WTC11 (cell line): ENCODE measurements at regions not wholly inside any gene's neighbourhood (a gene's known extent, or its start where the extent isn't known, plus 50 kb on each side); places are given as distances from the start of the nearest gene placed in this dataset.

Experiments
- ATAC-seq: fragments of 200-7000 bp; cut with Tn5 transposase; 2 replicates; pipeline ENCODE4 v1.10.0; 2021; ENCODE audit warnings: mild to moderate bottlenecking, moderate library complexity
- CTCF ChIA-PET: fragments of 300-600 bp; sonication (Branson Sonifier 250); formaldehyde crosslinking; loops from one replicate; lab custom pipeline; 2021; ENCODE audit warnings: antibody characterized with exemption; lab: Charles Lee
- POLR2A ChIA-PET: fragments of 350-600 bp; sonication (Branson Sonifier 250); formaldehyde crosslinking; loops from one replicate; lab custom pipeline; 2021; ENCODE audit warnings: antibody characterized with exemption; lab: Charles Lee
- DNase-seq: peaks from one replicate; pipeline ENCODE4 v3.0.0; 2021; ENCODE audit warnings: low spot score
- H3K27ac Mint-ChIP-seq: 2 replicates; pipeline ENCODE4 v1.8.0; 2021; ENCODE audit warnings: mixed read lengths
- H3K27me3 Mint-ChIP-seq: 2 replicates; pipeline ENCODE4 v1.8.0; 2021; ENCODE audit warnings: low read depth, mild to moderate bottlenecking, moderate library complexity, mixed read lengths
- H3K36me3 Mint-ChIP-seq: 2 replicates; pipeline ENCODE4 v1.8.0; 2021; ENCODE audit warnings: mixed read lengths
- H3K4me1 Mint-ChIP-seq: 2 replicates; pipeline ENCODE4 v1.8.0; 2022; ENCODE audit warnings: mixed read lengths
- H3K4me3 Mint-ChIP-seq: 2 replicates; pipeline ENCODE4 v1.8.0; 2021; ENCODE audit warnings: mild to moderate bottlenecking, moderate library complexity, mixed read lengths
- H3K9me3 Mint-ChIP-seq: 2 replicates; pipeline ENCODE4 v1.8.0; 2021; ENCODE audit warnings: mixed read lengths
- ATF1 ChIP-seq: sonication (generic); formaldehyde crosslinking; IDR thresholded peaks from 2 replicates; pipeline ENCODE4 v1.8.1; 2023; ENCODE audit warnings: mild to moderate bottlenecking, moderate library complexity, missing genetic modification reagents
- ELF4 ChIP-seq: sonication (generic); formaldehyde crosslinking; IDR thresholded peaks from 2 replicates; pipeline ENCODE4 v1.8.1; 2022; ENCODE audit warnings: low read depth, mild to moderate bottlenecking, moderate library complexity, missing genetic modification reagents
- EMX1 ChIP-seq: fragments of 250-450 bp; sonication (Bioruptor Pico); IDR thresholded peaks from 2 replicates; pipeline ENCODE4 v1.8.0; 2021; ENCODE audit warnings: mild to moderate bottlenecking
- FOXJ3 ChIP-seq: sonication (generic); formaldehyde crosslinking; IDR thresholded peaks from 2 replicates; pipeline ENCODE4 v1.9.0; 2021; ENCODE audit warnings: missing genetic modification reagents, mild to moderate bottlenecking, borderline replicate concordance
- FOXK1 ChIP-seq: sonication (generic); formaldehyde crosslinking; IDR thresholded peaks from 2 replicates; pipeline ENCODE4 v1.8.0; 2022; ENCODE audit warnings: mild to moderate bottlenecking, moderate library complexity, missing genetic modification reagents
- GRHL2 ChIP-seq: fragments of 250-450 bp; sonication (Bioruptor Pico); IDR thresholded peaks from 2 replicates; pipeline ENCODE4 v1.8.0; 2022; ENCODE audit warnings: mild to moderate bottlenecking, moderate library complexity; ENCODE audit not compliant: insufficient replicate concordance, severe bottlenecking
- JUN ChIP-seq: sonication (generic); formaldehyde crosslinking; IDR thresholded peaks from 2 replicates; pipeline ENCODE4 v1.8.0; 2023; ENCODE audit warnings: mild to moderate bottlenecking, missing genetic modification reagents
- NFE2L1 ChIP-seq: sonication (generic); formaldehyde crosslinking; IDR thresholded peaks from 2 replicates; pipeline ENCODE4 v1.8.1; 2023; ENCODE audit warnings: missing genetic modification reagents
- NR3C1 ChIP-seq: sonication (generic); formaldehyde crosslinking; conservative IDR thresholded peaks from 2 replicates; pipeline ENCODE4 v1.8.1; 2023; ENCODE audit warnings: low read depth, mild to moderate bottlenecking, missing genetic modification reagents
- TEAD4 ChIP-seq: sonication (generic); formaldehyde crosslinking; IDR thresholded peaks from 2 replicates; pipeline ENCODE4 v1.8.0; 2022; ENCODE audit warnings: mild to moderate bottlenecking, missing genetic modification reagents
- TP53 ChIP-seq: sonication (generic); formaldehyde crosslinking; IDR thresholded peaks from 2 replicates; pipeline ENCODE4 v1.8.1; 2023; ENCODE audit warnings: mild to moderate bottlenecking, missing genetic modification reagents
- ZNF121 ChIP-seq: sonication (generic); formaldehyde crosslinking; IDR thresholded peaks from 2 replicates; pipeline ENCODE4 v1.8.0; 2023; ENCODE audit warnings: missing genetic modification reagents
- ZNF138 ChIP-seq: sonication (generic); formaldehyde crosslinking; conservative IDR thresholded peaks from 2 replicates; pipeline ENCODE4 v1.8.1; 2022; ENCODE audit warnings: mild to moderate bottlenecking, moderate library complexity, missing genetic modification reagents
- ZNF263 ChIP-seq: sonication (generic); formaldehyde crosslinking; IDR thresholded peaks from 2 replicates; pipeline ENCODE4 v1.8.1; 2022; ENCODE audit warnings: low read depth, mild to moderate bottlenecking, moderate library complexity, missing genetic modification reagents
- TF ChIP-seq, protein P1 (sequence below): fragments of 250-450 bp; sonication (Bioruptor Pico); IDR thresholded peaks from 2 replicates; pipeline ENCODE4 v1.9.0; 2021; ENCODE audit warnings: mild to moderate bottlenecking
- TF ChIP-seq, protein P2 (sequence below): sonication (generic); formaldehyde crosslinking; IDR thresholded peaks from 2 replicates; pipeline ENCODE4 v1.8.1; 2022; ENCODE audit warnings: mild to moderate bottlenecking, moderate library complexity, missing genetic modification reagents
- TF ChIP-seq, protein P3 (sequence below): fragments of 250-450 bp; sonication (Bioruptor Pico); conservative IDR thresholded peaks from 2 replicates; pipeline ENCODE4 v1.9.0; 2021; ENCODE audit warnings: mild to moderate bottlenecking
- TF ChIP-seq, protein P4 (sequence below): sonication (generic); formaldehyde crosslinking; IDR thresholded peaks from 2 replicates; pipeline ENCODE4 v1.8.1; 2022; ENCODE audit warnings: missing genetic modification reagents, borderline replicate concordance
- TF ChIP-seq, protein P5 (sequence below): sonication (generic); formaldehyde crosslinking; IDR thresholded peaks from 2 replicates; pipeline ENCODE4 v1.8.1; 2023; ENCODE audit warnings: mild to moderate bottlenecking, moderate library complexity, missing genetic modification reagents
- TF ChIP-seq, protein P6 (sequence below): sonication (generic); formaldehyde crosslinking; IDR thresholded peaks from 2 replicates; pipeline ENCODE4 v1.8.0; 2023; ENCODE audit warnings: mild to moderate bottlenecking, missing genetic modification reagents
- TF ChIP-seq, protein P7 (sequence below): sonication (generic); formaldehyde crosslinking; IDR thresholded peaks from 2 replicates; pipeline ENCODE4 v1.8.0; 2022; ENCODE audit warnings: mild to moderate bottlenecking, missing genetic modification reagents
- TF ChIP-seq, protein P8 (sequence below): sonication (generic); formaldehyde crosslinking; IDR thresholded peaks from 2 replicates; pipeline ENCODE4 v1.8.1; 2023; ENCODE audit warnings: mild to moderate bottlenecking, missing genetic modification reagents

DNA sequence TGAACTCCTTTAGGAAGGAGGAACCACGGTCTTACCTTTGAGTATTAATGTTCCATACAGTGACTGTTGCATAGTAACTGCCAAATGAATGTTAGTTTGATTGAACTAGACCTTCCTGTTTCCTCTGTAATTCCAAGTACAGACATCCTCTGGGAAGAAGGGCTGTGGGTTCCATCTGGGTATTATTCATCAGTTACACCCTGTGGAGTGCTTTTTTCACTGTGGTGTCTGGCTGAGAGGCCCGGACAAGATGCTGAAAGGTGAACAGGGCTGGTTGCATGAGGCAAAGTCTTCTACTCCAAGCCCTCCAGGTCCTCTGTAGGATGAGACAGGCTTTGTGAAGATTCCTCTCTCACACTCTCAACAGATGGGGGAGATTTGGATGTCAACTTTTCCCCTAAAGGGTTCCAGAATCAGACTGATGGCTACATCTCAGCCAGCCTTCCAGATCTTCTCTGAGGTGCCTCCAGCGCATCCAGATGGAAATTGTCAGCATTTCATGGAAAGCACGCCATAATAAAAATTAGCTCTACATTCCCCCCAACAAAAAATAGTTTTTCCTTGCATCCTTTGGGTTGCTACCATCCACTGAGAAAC lies 230.9 kb downstream of the GAS1 start (continued):
- TF ChIP-seq, protein P1, sequence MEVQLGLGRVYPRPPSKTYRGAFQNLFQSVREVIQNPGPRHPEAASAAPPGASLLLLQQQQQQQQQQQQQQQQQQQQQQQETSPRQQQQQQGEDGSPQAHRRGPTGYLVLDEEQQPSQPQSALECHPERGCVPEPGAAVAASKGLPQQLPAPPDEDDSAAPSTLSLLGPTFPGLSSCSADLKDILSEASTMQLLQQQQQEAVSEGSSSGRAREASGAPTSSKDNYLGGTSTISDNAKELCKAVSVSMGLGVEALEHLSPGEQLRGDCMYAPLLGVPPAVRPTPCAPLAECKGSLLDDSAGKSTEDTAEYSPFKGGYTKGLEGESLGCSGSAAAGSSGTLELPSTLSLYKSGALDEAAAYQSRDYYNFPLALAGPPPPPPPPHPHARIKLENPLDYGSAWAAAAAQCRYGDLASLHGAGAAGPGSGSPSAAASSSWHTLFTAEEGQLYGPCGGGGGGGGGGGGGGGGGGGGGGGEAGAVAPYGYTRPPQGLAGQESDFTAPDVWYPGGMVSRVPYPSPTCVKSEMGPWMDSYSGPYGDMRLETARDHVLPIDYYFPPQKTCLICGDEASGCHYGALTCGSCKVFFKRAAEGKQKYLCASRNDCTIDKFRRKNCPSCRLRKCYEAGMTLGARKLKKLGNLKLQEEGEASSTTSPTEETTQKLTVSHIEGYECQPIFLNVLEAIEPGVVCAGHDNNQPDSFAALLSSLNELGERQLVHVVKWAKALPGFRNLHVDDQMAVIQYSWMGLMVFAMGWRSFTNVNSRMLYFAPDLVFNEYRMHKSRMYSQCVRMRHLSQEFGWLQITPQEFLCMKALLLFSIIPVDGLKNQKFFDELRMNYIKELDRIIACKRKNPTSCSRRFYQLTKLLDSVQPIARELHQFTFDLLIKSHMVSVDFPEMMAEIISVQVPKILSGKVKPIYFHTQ (CRISPR knock-in tag) = no peak
- TF ChIP-seq TEAD4 (CRISPR knock-in tag) (no peak), NR3C1 (no peak), FOXJ3 (CRISPR knock-in tag) (no peak), JUN (CRISPR knock-in tag) (no peak), EMX1 (CRISPR knock-in tag) (no peak), ZNF263 (CRISPR knock-in tag) (no peak), ZNF138 (CRISPR knock-in tag) (no peak), FOXK1 (CRISPR knock-in tag) (no peak), ZNF121 (CRISPR knock-in tag) (no peak)
- TF ChIP-seq, protein P2, sequence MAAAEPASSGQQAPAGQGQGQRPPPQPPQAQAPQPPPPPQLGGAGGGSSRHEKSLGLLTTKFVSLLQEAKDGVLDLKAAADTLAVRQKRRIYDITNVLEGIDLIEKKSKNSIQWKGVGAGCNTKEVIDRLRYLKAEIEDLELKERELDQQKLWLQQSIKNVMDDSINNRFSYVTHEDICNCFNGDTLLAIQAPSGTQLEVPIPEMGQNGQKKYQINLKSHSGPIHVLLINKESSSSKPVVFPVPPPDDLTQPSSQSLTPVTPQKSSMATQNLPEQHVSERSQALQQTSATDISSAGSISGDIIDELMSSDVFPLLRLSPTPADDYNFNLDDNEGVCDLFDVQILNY (CRISPR knock-in tag) = no peak
- TF ChIP-seq, protein P3, sequence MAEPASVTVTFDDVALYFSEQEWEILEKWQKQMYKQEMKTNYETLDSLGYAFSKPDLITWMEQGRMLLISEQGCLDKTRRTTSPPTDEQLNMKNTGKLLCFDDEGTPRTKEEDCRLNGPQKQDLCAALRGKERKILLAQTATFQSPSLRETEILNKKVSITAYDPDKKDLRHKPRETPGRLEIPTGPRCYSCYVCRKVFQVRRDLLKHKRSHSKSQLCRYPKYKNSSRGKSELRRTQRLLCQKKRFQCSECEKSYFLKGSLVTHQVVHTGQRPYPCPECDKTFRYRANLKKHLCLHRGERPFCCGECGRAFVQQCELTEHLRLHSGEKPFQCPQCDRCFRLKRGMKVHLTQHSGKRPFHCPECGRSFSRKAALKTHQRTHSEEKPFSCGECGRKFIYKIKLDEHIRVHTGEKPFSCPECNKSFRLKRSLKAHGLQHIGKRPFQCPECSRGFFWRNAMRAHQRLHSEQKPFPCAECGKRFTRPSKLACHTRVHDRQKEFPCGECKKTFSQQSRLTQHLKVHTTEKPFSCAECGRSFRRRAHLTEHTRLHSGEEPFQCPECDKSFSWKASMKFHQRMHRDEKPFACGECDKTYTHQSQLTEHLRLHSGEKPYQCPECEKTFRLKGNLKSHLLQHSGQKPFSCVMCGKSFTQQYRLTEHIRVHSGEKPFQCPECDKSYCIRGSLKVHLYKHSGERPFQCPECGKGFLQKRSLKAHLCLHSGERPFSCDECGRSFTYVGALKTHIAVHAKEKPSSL (CRISPR knock-in tag) = no peak
- TF ChIP-seq, protein P4, sequence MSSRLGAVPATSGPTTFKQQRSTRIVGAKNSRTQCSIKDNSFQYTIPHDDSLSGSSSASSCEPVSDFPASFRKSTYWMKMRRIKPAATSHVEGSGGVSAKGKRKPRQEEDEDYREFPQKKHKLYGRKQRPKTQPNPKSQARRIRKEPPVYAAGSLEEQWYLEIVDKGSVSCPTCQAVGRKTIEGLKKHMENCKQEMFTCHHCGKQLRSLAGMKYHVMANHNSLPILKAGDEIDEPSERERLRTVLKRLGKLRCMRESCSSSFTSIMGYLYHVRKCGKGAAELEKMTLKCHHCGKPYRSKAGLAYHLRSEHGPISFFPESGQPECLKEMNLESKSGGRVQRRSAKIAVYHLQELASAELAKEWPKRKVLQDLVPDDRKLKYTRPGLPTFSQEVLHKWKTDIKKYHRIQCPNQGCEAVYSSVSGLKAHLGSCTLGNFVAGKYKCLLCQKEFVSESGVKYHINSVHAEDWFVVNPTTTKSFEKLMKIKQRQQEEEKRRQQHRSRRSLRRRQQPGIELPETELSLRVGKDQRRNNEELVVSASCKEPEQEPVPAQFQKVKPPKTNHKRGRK (CRISPR knock-in tag) = no peak

DNA sequence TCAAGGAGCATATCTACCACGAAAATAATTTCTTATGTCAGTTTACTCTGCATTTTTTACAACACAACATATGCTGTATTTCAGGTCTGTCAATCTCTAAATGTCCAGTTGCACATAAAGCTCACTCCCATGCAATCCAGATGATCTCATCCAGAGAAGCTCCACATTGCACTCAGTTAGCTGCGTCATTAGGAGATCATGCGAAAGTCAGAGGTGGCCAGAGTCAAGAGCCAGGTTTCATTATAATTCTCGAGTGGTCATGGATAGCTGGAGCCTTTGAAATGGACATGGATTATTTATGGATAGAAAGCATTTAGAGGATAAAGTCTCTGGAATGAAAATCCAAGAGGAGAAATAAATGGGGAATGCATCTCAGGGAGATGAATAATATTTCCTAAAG lies 232.3 kb downstream of the GAS1 start:
- Mint-ChIP-seq H3K4me1 (no peaks in the 10 kb centered on the region), H3K27ac (no peak overlapping the region), H3K9me3 (peaks cover 8% of the 10 kb centered on the region), H3K4me3 (no peak overlapping the region), H3K27me3 (no peaks in the 10 kb centered on the region), H3K36me3 (no peaks in the 10 kb centered on the region)
- CTCF ChIA-PET = no interaction called here
- ATAC-seq = no peak
- POLR2A ChIA-PET = no interaction called here
- DNase-seq = no peak
- TF ChIP-seq, protein P5, sequence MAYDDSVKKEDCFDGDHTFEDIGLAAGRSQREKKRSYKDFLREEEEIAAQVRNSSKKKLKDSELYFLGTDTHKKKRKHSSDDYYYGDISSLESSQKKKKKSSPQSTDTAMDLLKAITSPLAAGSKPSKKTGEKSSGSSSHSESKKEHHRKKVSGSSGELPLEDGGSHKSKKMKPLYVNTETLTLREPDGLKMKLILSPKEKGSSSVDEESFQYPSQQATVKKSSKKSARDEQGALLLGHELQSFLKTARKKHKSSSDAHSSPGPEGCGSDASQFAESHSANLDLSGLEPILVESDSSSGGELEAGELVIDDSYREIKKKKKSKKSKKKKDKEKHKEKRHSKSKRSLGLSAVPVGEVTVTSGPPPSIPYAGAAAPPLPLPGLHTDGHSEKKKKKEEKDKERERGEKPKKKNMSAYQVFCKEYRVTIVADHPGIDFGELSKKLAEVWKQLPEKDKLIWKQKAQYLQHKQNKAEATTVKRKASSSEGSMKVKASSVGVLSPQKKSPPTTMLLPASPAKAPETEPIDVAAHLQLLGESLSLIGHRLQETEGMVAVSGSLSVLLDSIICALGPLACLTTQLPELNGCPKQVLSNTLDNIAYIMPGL (CRISPR knock-in tag) = no peak
- TF ChIP-seq TP53 (CRISPR knock-in tag) (no peak), NR3C1 (no peak), ELF4 (CRISPR knock-in tag) (no peak), ATF1 (CRISPR knock-in tag) (no peak), GRHL2 (CRISPR knock-in tag) (no peak), NFE2L1 (CRISPR knock-in tag) (no peak)
- TF ChIP-seq, protein P6, sequence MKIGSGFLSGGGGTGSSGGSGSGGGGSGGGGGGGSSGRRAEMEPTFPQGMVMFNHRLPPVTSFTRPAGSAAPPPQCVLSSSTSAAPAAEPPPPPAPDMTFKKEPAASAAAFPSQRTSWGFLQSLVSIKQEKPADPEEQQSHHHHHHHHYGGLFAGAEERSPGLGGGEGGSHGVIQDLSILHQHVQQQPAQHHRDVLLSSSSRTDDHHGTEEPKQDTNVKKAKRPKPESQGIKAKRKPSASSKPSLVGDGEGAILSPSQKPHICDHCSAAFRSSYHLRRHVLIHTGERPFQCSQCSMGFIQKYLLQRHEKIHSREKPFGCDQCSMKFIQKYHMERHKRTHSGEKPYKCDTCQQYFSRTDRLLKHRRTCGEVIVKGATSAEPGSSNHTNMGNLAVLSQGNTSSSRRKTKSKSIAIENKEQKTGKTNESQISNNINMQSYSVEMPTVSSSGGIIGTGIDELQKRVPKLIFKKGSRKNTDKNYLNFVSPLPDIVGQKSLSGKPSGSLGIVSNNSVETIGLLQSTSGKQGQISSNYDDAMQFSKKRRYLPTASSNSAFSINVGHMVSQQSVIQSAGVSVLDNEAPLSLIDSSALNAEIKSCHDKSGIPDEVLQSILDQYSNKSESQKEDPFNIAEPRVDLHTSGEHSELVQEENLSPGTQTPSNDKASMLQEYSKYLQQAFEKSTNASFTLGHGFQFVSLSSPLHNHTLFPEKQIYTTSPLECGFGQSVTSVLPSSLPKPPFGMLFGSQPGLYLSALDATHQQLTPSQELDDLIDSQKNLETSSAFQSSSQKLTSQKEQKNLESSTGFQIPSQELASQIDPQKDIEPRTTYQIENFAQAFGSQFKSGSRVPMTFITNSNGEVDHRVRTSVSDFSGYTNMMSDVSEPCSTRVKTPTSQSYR = no peak
- TF ChIP-seq, protein P7, sequence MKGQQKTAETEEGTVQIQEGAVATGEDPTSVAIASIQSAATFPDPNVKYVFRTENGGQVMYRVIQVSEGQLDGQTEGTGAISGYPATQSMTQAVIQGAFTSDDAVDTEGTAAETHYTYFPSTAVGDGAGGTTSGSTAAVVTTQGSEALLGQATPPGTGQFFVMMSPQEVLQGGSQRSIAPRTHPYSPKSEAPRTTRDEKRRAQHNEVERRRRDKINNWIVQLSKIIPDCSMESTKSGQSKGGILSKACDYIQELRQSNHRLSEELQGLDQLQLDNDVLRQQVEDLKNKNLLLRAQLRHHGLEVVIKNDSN (CRISPR knock-in tag) = no peak
- TF ChIP-seq, protein P8, sequence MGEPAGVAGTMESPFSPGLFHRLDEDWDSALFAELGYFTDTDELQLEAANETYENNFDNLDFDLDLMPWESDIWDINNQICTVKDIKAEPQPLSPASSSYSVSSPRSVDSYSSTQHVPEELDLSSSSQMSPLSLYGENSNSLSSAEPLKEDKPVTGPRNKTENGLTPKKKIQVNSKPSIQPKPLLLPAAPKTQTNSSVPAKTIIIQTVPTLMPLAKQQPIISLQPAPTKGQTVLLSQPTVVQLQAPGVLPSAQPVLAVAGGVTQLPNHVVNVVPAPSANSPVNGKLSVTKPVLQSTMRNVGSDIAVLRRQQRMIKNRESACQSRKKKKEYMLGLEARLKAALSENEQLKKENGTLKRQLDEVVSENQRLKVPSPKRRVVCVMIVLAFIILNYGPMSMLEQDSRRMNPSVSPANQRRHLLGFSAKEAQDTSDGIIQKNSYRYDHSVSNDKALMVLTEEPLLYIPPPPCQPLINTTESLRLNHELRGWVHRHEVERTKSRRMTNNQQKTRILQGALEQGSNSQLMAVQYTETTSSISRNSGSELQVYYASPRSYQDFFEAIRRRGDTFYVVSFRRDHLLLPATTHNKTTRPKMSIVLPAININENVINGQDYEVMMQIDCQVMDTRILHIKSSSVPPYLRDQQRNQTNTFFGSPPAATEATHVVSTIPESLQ (CRISPR knock-in tag) = no peak
